SH-SY5Y (cell line): ENCODE measurements at regions not wholly inside any gene's neighbourhood (a gene's known extent, or its start where the extent isn't known, plus 50 kb on each side); places are given as distances from the start of the nearest gene placed in this dataset.

Experiments used
- GATA2 ChIP-seq: IDR thresholded peaks from 2 replicates; pipeline ENCODE4 v1.6.1; 2011; ENCODE audit warnings: mild to moderate bottlenecking, low read depth, low read length
- GATA3 ChIP-seq: IDR thresholded peaks from 2 replicates; pipeline ENCODE4 v1.6.1; 2011; ENCODE audit warnings: low read depth, mild to moderate bottlenecking, low read length, moderate library complexity

- TF ChIP-seq GATA2 (no peak), GATA3 (no peak)
Measured at GRCh38 chr1:222286011-222286410, 261.9 kb downstream of the HHIPL2 start.
